ENCODE measurements at regions not wholly inside any gene's neighbourhood (a gene's known extent, or its start where the extent isn't known, plus 50 kb on each side); places are given as distances from the start of the nearest gene placed in this dataset.

- DNase-seq: no peak
Measured at GRCh38 chr13:33472446-33472845, 186.9 kb upstream of the STARD13 start.

GRCh38 chr13:33479105-33479504 lies 193.6 kb upstream of the STARD13 start:
- no peak for DNase-seq

GRCh38 chr13:33480561-33480960 lies 195.0 kb upstream of the STARD13 start:
- DNase-seq: no peak

GRCh38 chr13:33483471-33483870 lies 197.9 kb upstream of the STARD13 start:
- no peak for DNase-seq

GRCh38 chr13:33485247-33485646 lies 199.7 kb upstream of the STARD13 start:
- DNase-seq: no peak

- DNase-seq: no peak
Measured at GRCh38 chr13:33487575-33488243, 202.2 kb upstream of the STARD13 start.

GRCh38 chr13:33489563-33489962 lies 204.0 kb upstream of the STARD13 start:
- no peak for DNase-seq

- no peak for DNase-seq
Measured at GRCh38 chr13:33490461-33491327, 205.1 kb upstream of the STARD13 start.

GRCh38 chr13:33493672-33494365 lies 208.3 kb upstream of the STARD13 start:
- DNase-seq: no peak

- peak; percentile 52 for DNase-seq
Measured at GRCh38 chr13:33494596-33495204, 209.1 kb upstream of the STARD13 start.

- DNase-seq: no peak
Measured at GRCh38 chr13:33496336-33496735, 210.8 kb upstream of the STARD13 start.

GRCh38 chr13:33497146-33497845 lies 211.7 kb upstream of the STARD13 start:
- DNase-seq: no peak

GRCh38 chr13:33508060-33508459 lies 222.5 kb upstream of the STARD13 start:
- DNase-seq: no peak

- no peak for DNase-seq
Measured at GRCh38 chr13:33509642-33510229, 224.2 kb upstream of the STARD13 start.

- no peak for DNase-seq
Measured at GRCh38 chr13:33510350-33510970, 224.9 kb upstream of the STARD13 start.

- no peak for DNase-seq
Measured at GRCh38 chr13:33512880-33513554, 227.5 kb upstream of the STARD13 start.

- DNase-seq: no peak
Measured at GRCh38 chr13:33514362-33514761, 228.8 kb upstream of the STARD13 start.

- no peak for DNase-seq
Measured at GRCh38 chr13:33515146-33515545, 229.6 kb upstream of the STARD13 start.

- DNase-seq: no peak
Measured at GRCh38 chr13:33518452-33518851, 232.9 kb upstream of the STARD13 start.

GRCh38 chr13:33519561-33520467 lies 234.3 kb upstream of the STARD13 start:
- DNase-seq: peak; percentile 74
